Epithelial cell of esophagus (primary cell): ENCODE measurements at regions not wholly inside any gene's neighbourhood (a gene's known extent, or its start where the extent isn't known, plus 50 kb on each side); places are given as distances from the start of the nearest gene placed in this dataset.
"Not testable (repeated sequence)": the region's sequence is repeated elsewhere in the genome, so short reads cannot be mapped to it uniquely, and the experiment has no call there.

ENCODE experiments used
- DNase-seq: peaks from one replicate; pipeline ENCODE4 v3.0.0; 2010; ENCODE audit warnings: low read depth
- H3K4me3 ChIP-seq: 2 replicates; pipeline ENCODE4 v1.5.1; 2011; ENCODE audit warnings: mild to moderate bottlenecking, low read length, control low read depth
- CTCF ChIP-seq: IDR thresholded peaks from 2 replicates; pipeline ENCODE4 v1.5.1; 2011; ENCODE audit warnings: low read depth, mild to moderate bottlenecking, low read length, control low read depth, inconsistent platforms; ENCODE audit not compliant: insufficient read depth; ENCODE audit errors: missing control alignments

GRCh38 chr12:131235871-131236271 lies 282.2 kb downstream of the ADGRD1 start:
- H3K4me3 ChIP-seq = no peak overlapping the region
- TF ChIP-seq CTCF = no peak
- DNase-seq = no peak

GRCh38 chr12:131239384-131240094 lies 285.8 kb downstream of the ADGRD1 start:
- DNase-seq = no peak
- H3K4me3 ChIP-seq = no peak overlapping the region
- TF ChIP-seq CTCF = no peak

GRCh38 chr12:131241517-131241916 lies 287.8 kb downstream of the ADGRD1 start:
- no peak overlapping the region for H3K4me3 ChIP-seq
- TF ChIP-seq CTCF = no peak
- DNase-seq = no peak

- DNase-seq = no peak
- H3K4me3 ChIP-seq = no peak overlapping the region
- TF ChIP-seq CTCF = no peak
Observed at GRCh38 chr12:131242741-131243496, 289.2 kb downstream of the ADGRD1 start.

- DNase-seq, H3K4me3 ChIP-seq: not testable (repeated sequence)
Observed at GRCh38 chr12:131244157-131244688, 290.5 kb downstream of the ADGRD1 start.

GRCh38 chr12:131245161-131245560 lies 291.5 kb downstream of the ADGRD1 start:
- DNase-seq, H3K4me3 ChIP-seq: not testable (repeated sequence)

GRCh38 chr12:131245564-131246355 lies 292.1 kb downstream of the ADGRD1 start:
- no peak overlapping the region for H3K4me3 ChIP-seq
- DNase-seq = no peak
- no peak for TF ChIP-seq CTCF

- not testable (repeated sequence) for H3K4me3 ChIP-seq, DNase-seq
Observed at GRCh38 chr12:131247026-131247725, 293.5 kb downstream of the ADGRD1 start.

GRCh38 chr12:131247875-131248274 lies 294.2 kb downstream of the ADGRD1 start:
- not testable (repeated sequence) for H3K4me3 ChIP-seq, DNase-seq
